CD4-positive, alpha-beta T cell treated with Interleukin-1 beta for 1 hour (primary cell): ENCODE measurements at regions not wholly inside any gene's neighbourhood (a gene's known extent, or its start where the extent isn't known, plus 50 kb on each side); places are given as distances from the start of the nearest gene placed in this dataset.
A peak's percentile ranks its signal among the peaks of the same experiment; 100 is the strongest.

Experiments
- DNase-seq, 2 donors: peaks; one replicate each; pipeline ENCODE4 v3.0.0-alpha.2; 2020 to 2022

GRCh38 chr4:128600996-128601871 lies 208.3 kb upstream of the JADE1 start:
- no peak for DNase-seq

- no peak for DNase-seq
These were observed 209.1 kb upstream of the JADE1 start for GRCh38 chr4:128600410-128600809.

GRCh38 chr4:128597500-128597899 lies 212.0 kb upstream of the JADE1 start:
- DNase-seq, result no peak

GRCh38 chr4:128596853-128597252 lies 212.6 kb upstream of the JADE1 start:
- no peak for DNase-seq

GRCh38 chr4:128596115-128596514 lies 213.4 kb upstream of the JADE1 start:
- DNase-seq, result no peak

GRCh38 chr4:128591482-128591881 lies 218.0 kb upstream of the JADE1 start:
- DNase-seq, result no peak

GRCh38 chr4:128590773-128591172 lies 218.7 kb upstream of the JADE1 start:
- DNase-seq, result no peak

- DNase-seq, result no peak
These were observed 219.3 kb upstream of the JADE1 start for GRCh38 chr4:128590034-128590740.

GRCh38 chr4:128589384-128589965 lies 220.0 kb upstream of the JADE1 start:
- DNase-seq, result no peak

- DNase-seq, result no peak
These were observed 222.1 kb upstream of the JADE1 start for GRCh38 chr4:128587382-128587781.

GRCh38 chr4:128583753-128584712 lies 225.5 kb upstream of the JADE1 start:
- no peak for DNase-seq

GRCh38 chr4:128582427-128582870 lies 227.1 kb upstream of the JADE1 start:
- no peak for DNase-seq

- no peak for DNase-seq
These were observed 230.2 kb upstream of the JADE1 start for GRCh38 chr4:128579154-128579853.

GRCh38 chr4:128574706-128575105 lies 234.8 kb upstream of the JADE1 start:
- DNase-seq, result peak; percentile 50 to 53

GRCh38 chr4:128573781-128574508 lies 235.6 kb upstream of the JADE1 start:
- no peak for DNase-seq

- DNase-seq, result no peak
These were observed 236.7 kb upstream of the JADE1 start for GRCh38 chr4:128572778-128573241.

- no peak for DNase-seq
These were observed 237.8 kb upstream of the JADE1 start for GRCh38 chr4:128571747-128572146.

GRCh38 chr4:128570387-128570975 lies 239.0 kb upstream of the JADE1 start:
- peak in 1 of 2 donors; percentile 45 for DNase-seq

GRCh38 chr4:128566693-128567092 lies 242.8 kb upstream of the JADE1 start:
- no peak for DNase-seq

GRCh38 chr4:128565565-128566186 lies 243.8 kb upstream of the JADE1 start:
- DNase-seq, result peak in 1 of 2 donors; percentile 6
